ENCODE measurements at regions not wholly inside any gene's neighbourhood (a gene's known extent, or its start where the extent isn't known, plus 50 kb on each side); places are given as distances from the start of the nearest gene placed in this dataset.

- TF ChIP-seq CTCF (IDR thresholded peaks at IDR 0.05; ENCODE audit: low read depth, low read length, missing input control): no peak
- no peak for TF ChIP-seq REST (IDR thresholded peaks at IDR 0.05)
- no peak for TF ChIP-seq RAD21 (IDR thresholded peaks at IDR 0.05)
- TF ChIP-seq MAX (IDR thresholded peaks at IDR 0.05): no peak
Measured at GRCh38 chr21:24850121-24850520, 757.2 kb downstream of the MRPL39 start.
